PFSK-1 (cell line): ENCODE measurements at regions not wholly inside any gene's neighbourhood (a gene's known extent, or its start where the extent isn't known, plus 50 kb on each side); places are given as distances from the start of the nearest gene placed in this dataset.

ENCODE experiments used
- FOXP2 ChIP-seq: optimal IDR thresholded peaks from 2 replicates; pipeline ENCODE3; 2011; ENCODE audit warnings: borderline replicate concordance, control low read depth, inconsistent platforms; ENCODE audit not compliant: insufficient read depth; ENCODE audit errors: extremely low read length, extremely low read depth
- POLR2AphosphoS5 ChIP-seq: IDR thresholded peaks from 2 replicates; pipeline ENCODE4 v1.6.1; 2012; ENCODE audit warnings: low read depth, mild to moderate bottlenecking, control low read depth, low read length, moderate library complexity
- SIN3A ChIP-seq: IDR thresholded peaks from 2 replicates; pipeline ENCODE4 v1.6.1; 2012; ENCODE audit warnings: mild to moderate bottlenecking, low read length, moderate library complexity, borderline replicate concordance; ENCODE audit not compliant: insufficient read depth
- TAF1 ChIP-seq: IDR thresholded peaks from 2 replicates; pipeline ENCODE4 v1.6.1; 2012; ENCODE audit warnings: low read length, control low read depth, borderline replicate concordance; ENCODE audit not compliant: insufficient read depth
- TF ChIP-seq, protein P1 (sequence below), 2 experiments: IDR thresholded peaks; 2 replicates each; pipeline versions ENCODE4 v1.6.1 to v1.8.0; 2011 to 2012; ENCODE audit warnings: low read depth in 2 of 2, low read length in 2 of 2, control low read depth in 1 of 2, inconsistent platforms in 1 of 2, mild to moderate bottlenecking in 1 of 2, moderate library complexity in 1 of 2; ENCODE audit not compliant: insufficient read depth in 1 of 2

DNA sequence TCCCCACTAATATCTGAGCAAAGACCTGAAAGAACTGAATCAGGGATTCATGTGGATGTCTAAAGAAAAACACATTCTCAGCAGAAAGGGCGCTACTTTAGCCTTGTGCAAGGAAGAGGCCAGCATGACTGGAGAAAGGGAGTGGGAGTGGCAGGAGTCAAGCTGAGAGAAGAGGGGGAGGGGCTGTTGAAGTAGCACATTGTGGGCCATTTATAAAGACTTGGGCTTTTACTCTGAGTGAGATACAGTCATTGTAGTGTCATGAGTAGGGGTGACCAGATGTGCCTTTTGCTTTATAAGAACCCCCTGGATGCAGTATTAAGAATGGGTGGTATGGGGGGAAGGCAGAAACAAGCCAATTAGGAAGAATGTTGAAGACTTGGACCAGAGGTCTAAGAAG is 452.8 kb downstream of the ENC1 start:
- TF ChIP-seq FOXP2 (no peak), POLR2AphosphoS5 (no peak), TAF1 (no peak)
- TF ChIP-seq, protein P1, sequence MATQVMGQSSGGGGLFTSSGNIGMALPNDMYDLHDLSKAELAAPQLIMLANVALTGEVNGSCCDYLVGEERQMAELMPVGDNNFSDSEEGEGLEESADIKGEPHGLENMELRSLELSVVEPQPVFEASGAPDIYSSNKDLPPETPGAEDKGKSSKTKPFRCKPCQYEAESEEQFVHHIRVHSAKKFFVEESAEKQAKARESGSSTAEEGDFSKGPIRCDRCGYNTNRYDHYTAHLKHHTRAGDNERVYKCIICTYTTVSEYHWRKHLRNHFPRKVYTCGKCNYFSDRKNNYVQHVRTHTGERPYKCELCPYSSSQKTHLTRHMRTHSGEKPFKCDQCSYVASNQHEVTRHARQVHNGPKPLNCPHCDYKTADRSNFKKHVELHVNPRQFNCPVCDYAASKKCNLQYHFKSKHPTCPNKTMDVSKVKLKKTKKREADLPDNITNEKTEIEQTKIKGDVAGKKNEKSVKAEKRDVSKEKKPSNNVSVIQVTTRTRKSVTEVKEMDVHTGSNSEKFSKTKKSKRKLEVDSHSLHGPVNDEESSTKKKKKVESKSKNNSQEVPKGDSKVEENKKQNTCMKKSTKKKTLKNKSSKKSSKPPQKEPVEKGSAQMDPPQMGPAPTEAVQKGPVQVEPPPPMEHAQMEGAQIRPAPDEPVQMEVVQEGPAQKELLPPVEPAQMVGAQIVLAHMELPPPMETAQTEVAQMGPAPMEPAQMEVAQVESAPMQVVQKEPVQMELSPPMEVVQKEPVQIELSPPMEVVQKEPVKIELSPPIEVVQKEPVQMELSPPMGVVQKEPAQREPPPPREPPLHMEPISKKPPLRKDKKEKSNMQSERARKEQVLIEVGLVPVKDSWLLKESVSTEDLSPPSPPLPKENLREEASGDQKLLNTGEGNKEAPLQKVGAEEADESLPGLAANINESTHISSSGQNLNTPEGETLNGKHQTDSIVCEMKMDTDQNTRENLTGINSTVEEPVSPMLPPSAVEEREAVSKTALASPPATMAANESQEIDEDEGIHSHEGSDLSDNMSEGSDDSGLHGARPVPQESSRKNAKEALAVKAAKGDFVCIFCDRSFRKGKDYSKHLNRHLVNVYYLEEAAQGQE (IDR thresholded peaks at IDR 0.05; ENCODE audit: insufficient read depth in 1 of 2, low read depth in 2 of 2, low read length in 2 of 2), result no peak

DNA sequence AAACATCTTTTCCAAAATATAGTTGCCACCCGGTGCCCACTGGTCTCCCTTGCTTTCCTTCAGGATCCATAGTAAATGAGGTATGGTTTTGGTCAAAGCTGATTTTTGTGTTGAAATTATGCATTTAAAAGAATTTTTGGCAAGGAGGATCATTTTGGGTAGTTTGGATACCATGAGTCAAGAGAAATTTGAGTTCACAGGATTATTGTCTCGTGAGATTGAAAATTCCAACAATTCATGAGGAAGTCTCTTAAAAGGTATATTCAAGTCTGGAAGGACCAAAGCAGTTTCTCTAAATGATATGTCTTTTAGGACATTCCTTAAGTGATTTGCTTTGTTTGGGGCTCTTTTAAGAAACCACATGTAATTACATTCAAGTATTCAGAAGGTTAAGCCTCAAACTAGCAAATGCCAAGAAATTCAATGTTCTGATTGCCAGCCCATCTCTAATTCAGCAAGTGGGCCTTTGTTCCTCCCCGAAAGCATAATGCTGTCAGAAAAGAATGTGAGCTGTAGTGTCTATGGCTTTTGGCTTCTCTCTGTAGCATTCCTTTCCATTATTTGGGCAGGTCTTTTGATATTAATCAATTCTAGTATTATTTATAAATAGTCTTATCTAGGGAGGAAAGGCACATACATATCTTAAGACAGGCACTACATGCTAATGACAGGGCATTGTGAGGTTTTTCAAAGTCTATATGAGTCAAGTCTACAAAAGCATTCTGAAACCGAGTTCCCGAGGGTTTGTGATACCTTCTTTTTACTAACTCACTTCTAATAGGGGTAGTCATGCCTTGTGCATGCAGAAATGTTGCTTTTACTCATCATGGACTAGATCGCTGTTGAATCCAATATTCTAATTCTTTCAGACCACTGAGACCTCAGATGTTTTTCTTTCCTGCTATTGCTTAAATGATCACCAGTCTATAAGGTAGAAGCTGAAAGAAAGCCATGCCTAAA is 453.9 kb downstream of the ENC1 start:
- no peak for TF ChIP-seq FOXP2
- no peak for TF ChIP-seq TAF1
- TF ChIP-seq POLR2AphosphoS5, result no peak
- TF ChIP-seq, protein P1 (IDR thresholded peaks at IDR 0.05; ENCODE audit: insufficient read depth in 1 of 2, low read depth in 2 of 2, low read length in 2 of 2), result no peak
- TF ChIP-seq SIN3A, result no peak

- TF ChIP-seq, protein P1 (IDR thresholded peaks at IDR 0.05; ENCODE audit: insufficient read depth in 1 of 2, low read depth in 2 of 2, low read length in 2 of 2), result no peak
- no peak for TF ChIP-seq POLR2AphosphoS5
- no peak for TF ChIP-seq TAF1
- TF ChIP-seq FOXP2, result no peak
- TF ChIP-seq SIN3A, result no peak
Measured at GRCh38 chr5:74185599-74185998, 454.9 kb downstream of the ENC1 start.

GRCh38 chr5:74184649-74185048 is 455.9 kb downstream of the ENC1 start:
- TF ChIP-seq TAF1 (no peak), SIN3A (no peak), FOXP2 (no peak), POLR2AphosphoS5 (no peak)
- TF ChIP-seq, protein P1 (IDR thresholded peaks at IDR 0.05; ENCODE audit: insufficient read depth in 1 of 2, low read depth in 2 of 2, low read length in 2 of 2), result no peak
